Calu3 (cell line): ENCODE measurements at regions not wholly inside any gene's neighbourhood (a gene's known extent, or its start where the extent isn't known, plus 50 kb on each side); places are given as distances from the start of the nearest gene placed in this dataset.

Experiments
- BruUV-seq: library from RNA; stranded (reverse); fragments of 400-500 nt; replicated peaks from 2 replicates; lab custom pipeline; 2021; lab: Mats Ljungman, UMichigan
- CTCF ChIA-PET: fragments of 300-600 bp; sonication (Branson Sonifier 250); formaldehyde crosslinking; loops from one replicate; lab custom pipeline; 2022; ENCODE audit warnings: antibody characterized with exemption; lab: Charles Lee
- DNase-seq: peaks from one replicate; pipeline ENCODE4 v3.0.0; 2022
- H3K27ac Mint-ChIP-seq: one replicate; pipeline ENCODE4 v1.8.0; 2022; ENCODE audit warnings: mixed read lengths; ENCODE audit not compliant: unreplicated experiment
- H3K27me3 Mint-ChIP-seq: one replicate; pipeline ENCODE4 v1.8.0; 2022; ENCODE audit warnings: mixed read lengths; ENCODE audit not compliant: unreplicated experiment
- H3K36me3 Mint-ChIP-seq: one replicate; pipeline ENCODE4 v1.8.0; 2022; ENCODE audit warnings: mild to moderate bottlenecking, moderate library complexity, mixed read lengths; ENCODE audit not compliant: insufficient read depth, unreplicated experiment
- H3K4me1 Mint-ChIP-seq: one replicate; pipeline ENCODE4 v1.8.0; 2022; ENCODE audit warnings: mild to moderate bottlenecking, low read depth, mixed read lengths; ENCODE audit not compliant: unreplicated experiment
- H3K4me3 Mint-ChIP-seq: one replicate; pipeline ENCODE4 v1.8.0; 2022; ENCODE audit warnings: mild to moderate bottlenecking, low read depth, moderate library complexity, mixed read lengths; ENCODE audit not compliant: unreplicated experiment
- H3K9me3 Mint-ChIP-seq: one replicate; pipeline ENCODE4 v1.8.0; 2022; ENCODE audit warnings: low read depth, mixed read lengths; ENCODE audit not compliant: unreplicated experiment
- intact Hi-C: fragments of 100-400 bp; cut with micrococcal nuclease; formaldehyde crosslinking; loops from one replicate; pipeline ENCODE4 v1.10.0; 2022; ENCODE audit not compliant: unreplicated experiment
- TF ChIP-seq, protein P1 (sequence below): fragments of 200-600 bp; IDR thresholded peaks from one replicate; pipeline ENCODE4 v1.8.0; 2022; ENCODE audit warnings: antibody characterized with exemption; ENCODE audit not compliant: unreplicated experiment

DNA sequence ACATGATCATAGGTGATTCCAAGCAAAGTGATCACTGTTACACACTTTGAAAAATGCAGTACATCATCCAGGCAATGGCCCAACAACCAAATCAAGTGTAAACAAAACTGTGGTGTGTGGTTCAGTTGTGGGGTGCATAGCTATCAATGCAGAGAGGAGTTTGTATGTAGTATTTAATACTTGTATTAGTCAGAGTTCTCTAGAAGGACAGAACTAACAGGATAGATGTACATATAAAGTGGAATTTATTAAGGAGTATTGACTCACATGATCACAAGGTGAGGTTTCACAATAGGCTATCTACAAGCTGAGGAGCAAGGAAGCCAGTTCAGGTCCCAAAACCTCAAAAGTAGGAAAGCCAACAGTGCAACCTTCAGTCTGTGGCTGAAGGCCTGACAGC, 249.3 kb upstream of the HTR2A start:
- no peak for DNase-seq

GRCh38 chr13:47144782-47145181, 247.9 kb upstream of the HTR2A start:
- TF ChIP-seq, protein P1, sequence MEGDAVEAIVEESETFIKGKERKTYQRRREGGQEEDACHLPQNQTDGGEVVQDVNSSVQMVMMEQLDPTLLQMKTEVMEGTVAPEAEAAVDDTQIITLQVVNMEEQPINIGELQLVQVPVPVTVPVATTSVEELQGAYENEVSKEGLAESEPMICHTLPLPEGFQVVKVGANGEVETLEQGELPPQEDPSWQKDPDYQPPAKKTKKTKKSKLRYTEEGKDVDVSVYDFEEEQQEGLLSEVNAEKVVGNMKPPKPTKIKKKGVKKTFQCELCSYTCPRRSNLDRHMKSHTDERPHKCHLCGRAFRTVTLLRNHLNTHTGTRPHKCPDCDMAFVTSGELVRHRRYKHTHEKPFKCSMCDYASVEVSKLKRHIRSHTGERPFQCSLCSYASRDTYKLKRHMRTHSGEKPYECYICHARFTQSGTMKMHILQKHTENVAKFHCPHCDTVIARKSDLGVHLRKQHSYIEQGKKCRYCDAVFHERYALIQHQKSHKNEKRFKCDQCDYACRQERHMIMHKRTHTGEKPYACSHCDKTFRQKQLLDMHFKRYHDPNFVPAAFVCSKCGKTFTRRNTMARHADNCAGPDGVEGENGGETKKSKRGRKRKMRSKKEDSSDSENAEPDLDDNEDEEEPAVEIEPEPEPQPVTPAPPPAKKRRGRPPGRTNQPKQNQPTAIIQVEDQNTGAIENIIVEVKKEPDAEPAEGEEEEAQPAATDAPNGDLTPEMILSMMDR, result no peak
- no TSS peak for BruUV-seq
- H3K4me3 Mint-ChIP-seq, result no peak overlapping the region
- H3K4me1 Mint-ChIP-seq, result peaks cover 13% of the 10 kb centered on the region
- H3K9me3 Mint-ChIP-seq, result no peaks in the 10 kb centered on the region
- no peaks in the 10 kb centered on the region for H3K27me3 Mint-ChIP-seq
- no peak for DNase-seq
- H3K27ac Mint-ChIP-seq, result no peak overlapping the region
- no peaks in the 10 kb centered on the region for H3K36me3 Mint-ChIP-seq
- intact Hi-C loops, result no loop called here
- CTCF ChIA-PET, result no interaction called here

More for the DNA sequence above, 249.3 kb upstream of the HTR2A start:
- Mint-ChIP-seq H3K27me3 (no peaks in the 10 kb centered on the region), H3K4me3 (no peak overlapping the region), H3K36me3 (no peaks in the 10 kb centered on the region), H3K4me1 (peaks cover 20% of the 10 kb centered on the region), H3K27ac (no peak overlapping the region), H3K9me3 (no peaks in the 10 kb centered on the region)
- BruUV-seq, result no TSS peak
- TF ChIP-seq, protein P1, result no peak
- CTCF ChIA-PET, result no interaction called here
- intact Hi-C loops, result no loop called here

DNA sequence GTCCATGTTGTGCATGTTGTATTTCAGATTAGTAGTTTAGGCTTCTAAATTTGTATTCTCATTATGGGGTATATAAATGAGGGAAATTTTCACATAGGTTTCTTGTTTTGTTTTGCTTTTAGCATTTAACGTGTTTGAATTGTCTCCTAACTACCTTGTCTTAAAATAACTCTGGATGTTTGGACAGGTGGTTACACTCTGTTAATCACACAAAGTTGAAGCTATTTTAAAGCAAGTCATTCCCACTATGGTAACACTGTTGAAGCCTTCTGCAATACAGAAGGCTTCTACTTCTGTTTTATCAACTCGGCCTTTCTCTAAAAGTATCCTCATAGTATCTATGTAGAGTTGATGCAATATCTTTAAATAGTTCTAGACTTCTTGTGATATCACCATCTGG, 245.3 kb upstream of the HTR2A start:
- Mint-ChIP-seq H3K36me3 (no peaks in the 10 kb centered on the region), H3K4me3 (no peak overlapping the region), H3K27me3 (no peaks in the 10 kb centered on the region), H3K4me1 (no peaks in the 10 kb centered on the region), H3K27ac (no peak overlapping the region), H3K9me3 (no peaks in the 10 kb centered on the region)
- intact Hi-C loops, result no loop called here
- TF ChIP-seq, protein P1, result no peak
- no peak for DNase-seq
- CTCF ChIA-PET, result no interaction called here
- no TSS peak for BruUV-seq

DNA sequence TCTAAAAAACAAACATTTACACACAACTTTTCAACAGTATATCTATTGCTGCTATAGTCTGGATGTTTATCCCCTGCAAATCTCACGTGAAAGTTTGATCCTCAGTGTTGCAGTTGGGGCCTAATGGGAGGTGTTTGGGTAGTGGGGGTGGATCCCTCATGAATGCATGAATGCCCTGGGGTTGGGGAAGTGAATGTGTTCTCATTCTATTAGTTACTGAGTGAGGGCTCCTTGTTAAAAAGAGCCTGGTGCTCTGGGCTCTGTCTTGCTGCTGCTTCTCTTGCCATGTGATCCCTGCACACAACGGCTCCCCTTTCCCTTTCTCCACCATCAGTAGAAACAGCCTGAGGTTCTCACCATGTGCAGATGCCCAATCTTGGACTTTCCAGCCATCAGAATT, 242.7 kb upstream of the HTR2A start:
- CTCF ChIA-PET, result no interaction called here
- BruUV-seq, result no TSS peak
- intact Hi-C loops, result no loop called here
- Mint-ChIP-seq H3K9me3 (no peaks in the 10 kb centered on the region), H3K27me3 (no peaks in the 10 kb centered on the region), H3K27ac (no peak overlapping the region), H3K4me1 (no peaks in the 10 kb centered on the region), H3K4me3 (no peak overlapping the region), H3K36me3 (no peaks in the 10 kb centered on the region)
- TF ChIP-seq, protein P1, result no peak
- no peak for DNase-seq
